OCI-LY1 (cell line): ENCODE measurements at regions not wholly inside any gene's neighbourhood (a gene's known extent, or its start where the extent isn't known, plus 50 kb on each side); places are given as distances from the start of the nearest gene placed in this dataset.

Source experiments
- H2AFZ ChIP-seq: fragments of 200-600 bp; sonication (generic), shearing (Covaris generic); 2 replicates; pipeline ENCODE4 v1.6.0; 2014; ENCODE audit warnings: antibody characterized with exemption, mild to moderate bottlenecking, low read length
- H3F3A ChIP-seq: fragments of 200-600 bp; sonication (generic), shearing (Covaris generic); 2 replicates; pipeline ENCODE4 v1.6.0; 2014; ENCODE audit warnings: mild to moderate bottlenecking, antibody characterized with exemption, low read length, moderate library complexity; ENCODE audit not compliant: insufficient read depth
- H3K27ac ChIP-seq: fragments of 200-600 bp; sonication (generic); 2 replicates; pipeline ENCODE4 v1.5.1; 2014; ENCODE audit warnings: low read length, mixed run types, mild to moderate bottlenecking, low read depth; ENCODE audit not compliant: poor library complexity, severe bottlenecking
- H3K27me3 ChIP-seq: fragments of 200-600 bp; sonication (generic); 2 replicates; pipeline ENCODE4 v1.6.0; 2014; ENCODE audit warnings: antibody characterized with exemption, mild to moderate bottlenecking, low read length, moderate library complexity; ENCODE audit not compliant: insufficient read depth
- H3K36me3 ChIP-seq: fragments of 200-600 bp; sonication (generic); 2 replicates; pipeline ENCODE4 v1.6.1; 2014; ENCODE audit warnings: mild to moderate bottlenecking, antibody characterized with exemption, low read length, moderate library complexity, mixed read lengths; ENCODE audit not compliant: insufficient read depth
- H3K4me1 ChIP-seq: fragments of 200-600 bp; sonication (generic); 2 replicates; pipeline ENCODE4 v1.5.1; 2014; ENCODE audit warnings: mild to moderate bottlenecking, low read length, moderate library complexity; ENCODE audit not compliant: insufficient read depth, severe bottlenecking
- H3K4me2 ChIP-seq: fragments of 200-600 bp; sonication (generic), shearing (Covaris generic); 2 replicates; pipeline ENCODE4 v1.6.1; 2014; ENCODE audit warnings: low read length
- H3K4me3 ChIP-seq: fragments of 200-600 bp; sonication (generic); 2 replicates; pipeline ENCODE4 v1.5.1; 2014; ENCODE audit warnings: low read length, low read depth, mild to moderate bottlenecking, mixed read lengths; ENCODE audit not compliant: poor library complexity, severe bottlenecking
- H3K79me2 ChIP-seq: fragments of 200-600 bp; shearing (Covaris generic); 2 replicates; pipeline ENCODE4 v1.6.1; 2016; ENCODE audit warnings: mixed run types, low read length, mixed read lengths; ENCODE audit not compliant: insufficient read depth
- H3K9ac ChIP-seq: fragments of 200-600 bp; sonication (generic), shearing (Covaris generic); 2 replicates; pipeline ENCODE4 v1.6.1; 2014; ENCODE audit warnings: mild to moderate bottlenecking, low read length, mixed read lengths
- H3K9me2 ChIP-seq: fragments of 200-600 bp; sonication (generic), shearing (Covaris generic); 2 replicates; pipeline ENCODE4 v1.6.1; 2014; ENCODE audit warnings: low read depth, mild to moderate bottlenecking, low read length, mixed read lengths
- H3K9me3 ChIP-seq: fragments of 200-600 bp; shearing (Covaris generic); 2 replicates; pipeline ENCODE4 v1.6.1; 2014; ENCODE audit warnings: low read length, mixed read lengths
- H4K20me1 ChIP-seq: fragments of 200-600 bp; sonication (generic), shearing (Covaris generic); 2 replicates; pipeline ENCODE4 v1.6.0; 2016; ENCODE audit warnings: mild to moderate bottlenecking, low read length; ENCODE audit not compliant: insufficient read depth
- EZH2 ChIP-seq: fragments of 200-600 bp; sonication (generic), shearing (Covaris generic); IDR thresholded peaks from 2 replicates; pipeline ENCODE4 v1.8.0; 2017; ENCODE audit warnings: borderline replicate concordance, mixed run types, mild to moderate bottlenecking, antibody characterized with exemption, low read length, moderate library complexity, mixed read lengths
- TF ChIP-seq, protein P1 (sequence below): fragments of 200-600 bp; sonication (generic), shearing (Covaris generic); IDR thresholded peaks from 2 replicates; pipeline ENCODE4 v1.5.1; 2017; ENCODE audit warnings: mild to moderate bottlenecking, antibody characterized with exemption, low read length, moderate library complexity, mixed read lengths

DNA sequence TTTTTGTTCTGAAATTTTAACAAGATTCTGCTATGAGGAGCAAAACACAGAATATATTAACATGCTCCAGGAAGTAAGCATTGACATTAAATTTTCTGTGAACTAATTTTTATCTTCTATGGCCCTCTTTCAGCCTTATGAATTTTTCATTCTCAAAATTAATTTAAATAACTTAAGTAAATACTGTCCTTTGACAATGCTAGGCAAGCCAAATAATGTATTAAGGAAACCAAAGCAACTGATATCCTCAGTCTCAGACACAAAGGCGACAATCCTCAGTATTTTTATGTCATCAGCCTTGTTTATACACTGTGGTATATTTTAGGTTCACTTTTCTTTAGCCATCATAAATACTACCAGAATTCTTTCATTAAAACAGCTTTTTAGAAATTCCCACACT, 159.8 kb downstream of the CGGBP1 start:
- Histone ChIP-seq H3K36me3 (no peaks in the 10 kb centered on the region), H3K27ac (no peak overlapping the region)

DNA sequence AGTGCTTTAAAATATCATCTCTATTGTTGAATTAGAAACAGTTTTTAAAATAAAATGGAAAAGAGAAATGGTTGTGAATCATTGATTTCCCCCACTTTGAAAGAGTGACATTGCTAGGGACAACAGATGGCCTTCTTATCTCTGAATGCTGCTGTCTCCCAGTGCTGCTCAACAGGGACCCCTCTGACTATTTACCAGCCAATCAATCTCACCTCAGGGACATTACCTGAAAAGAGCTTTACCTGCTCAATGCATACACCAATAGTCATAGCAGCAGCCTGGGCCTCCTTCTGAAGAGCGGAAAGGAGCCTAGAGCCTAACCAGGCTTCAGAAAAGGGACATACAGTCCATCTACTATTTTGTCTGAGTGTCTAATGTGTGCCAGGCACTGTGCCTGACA, 162.8 kb downstream of the CGGBP1 start:
- Histone ChIP-seq H3K4me2 (no peak overlapping the region), H3K27ac (no peak overlapping the region), H3K36me3 (no peaks in the 10 kb centered on the region), H3K79me2 (no peaks in the 10 kb centered on the region), H4K20me1 (no peaks in the 10 kb centered on the region), H3K9me3 (no peaks in the 10 kb centered on the region), H3K4me3 (no peak overlapping the region), H3K9me2 (no peaks in the 10 kb centered on the region), H3K9ac (no peak overlapping the region), H3F3A (no peaks in the 10 kb centered on the region), H3K27me3 (no peaks in the 10 kb centered on the region), H2AFZ (no peak overlapping the region), H3K4me1 (no peaks in the 10 kb centered on the region)
- TF ChIP-seq, protein P1, sequence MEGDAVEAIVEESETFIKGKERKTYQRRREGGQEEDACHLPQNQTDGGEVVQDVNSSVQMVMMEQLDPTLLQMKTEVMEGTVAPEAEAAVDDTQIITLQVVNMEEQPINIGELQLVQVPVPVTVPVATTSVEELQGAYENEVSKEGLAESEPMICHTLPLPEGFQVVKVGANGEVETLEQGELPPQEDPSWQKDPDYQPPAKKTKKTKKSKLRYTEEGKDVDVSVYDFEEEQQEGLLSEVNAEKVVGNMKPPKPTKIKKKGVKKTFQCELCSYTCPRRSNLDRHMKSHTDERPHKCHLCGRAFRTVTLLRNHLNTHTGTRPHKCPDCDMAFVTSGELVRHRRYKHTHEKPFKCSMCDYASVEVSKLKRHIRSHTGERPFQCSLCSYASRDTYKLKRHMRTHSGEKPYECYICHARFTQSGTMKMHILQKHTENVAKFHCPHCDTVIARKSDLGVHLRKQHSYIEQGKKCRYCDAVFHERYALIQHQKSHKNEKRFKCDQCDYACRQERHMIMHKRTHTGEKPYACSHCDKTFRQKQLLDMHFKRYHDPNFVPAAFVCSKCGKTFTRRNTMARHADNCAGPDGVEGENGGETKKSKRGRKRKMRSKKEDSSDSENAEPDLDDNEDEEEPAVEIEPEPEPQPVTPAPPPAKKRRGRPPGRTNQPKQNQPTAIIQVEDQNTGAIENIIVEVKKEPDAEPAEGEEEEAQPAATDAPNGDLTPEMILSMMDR = no peak
- TF ChIP-seq EZH2 = no peak

More for the DNA sequence above, 159.8 kb downstream of the CGGBP1 start:
- Histone ChIP-seq H2AFZ (no peak overlapping the region), H3K9ac (no peak overlapping the region), H3K4me2 (no peak overlapping the region), H3K9me2 (no peaks in the 10 kb centered on the region), H4K20me1 (no peaks in the 10 kb centered on the region), H3K27me3 (no peaks in the 10 kb centered on the region), H3K79me2 (no peaks in the 10 kb centered on the region), H3K4me3 (no peak overlapping the region), H3K4me1 (no peaks in the 10 kb centered on the region), H3K9me3 (no peaks in the 10 kb centered on the region), H3F3A (no peaks in the 10 kb centered on the region)
- TF ChIP-seq, protein P1 = no peak
- TF ChIP-seq EZH2 = no peak

DNA sequence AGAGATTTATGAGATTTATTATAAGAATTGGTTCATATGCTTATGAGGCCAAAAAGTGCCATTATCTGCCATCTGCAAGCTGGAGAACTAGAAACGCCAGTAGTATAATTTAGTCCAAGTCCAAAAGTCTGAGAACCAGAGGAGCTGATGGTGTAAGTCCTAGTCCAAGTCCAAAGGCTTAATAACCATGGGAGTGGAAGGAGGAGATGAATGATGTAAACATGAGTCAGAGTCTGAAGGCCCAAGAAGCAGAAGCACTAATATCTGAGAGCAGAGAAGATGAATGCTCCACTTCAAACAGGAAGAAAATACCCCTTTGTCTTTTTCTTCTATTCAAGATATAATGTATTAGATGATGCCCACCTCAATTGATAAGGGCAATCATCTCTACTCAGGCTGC, 185.7 kb downstream of the CGGBP1 start:
- H4K20me1 ChIP-seq = no peaks in the 10 kb centered on the region
- no peak overlapping the region for H3K4me2 ChIP-seq
- H3K27ac ChIP-seq = no peak overlapping the region
- no peaks in the 10 kb centered on the region for H3K4me1 ChIP-seq
- H3K9me3 ChIP-seq = 0 out of 2 replicates have a peak, but pooled peaks cover 3% of the 10 kb centered on the region
- no peaks in the 10 kb centered on the region for H3K36me3 ChIP-seq
- no peak overlapping the region for H3K4me3 ChIP-seq
- no peaks in the 10 kb centered on the region for H3F3A ChIP-seq
- H3K9me2 ChIP-seq = no peaks in the 10 kb centered on the region
- no peak overlapping the region for H2AFZ ChIP-seq
- no peaks in the 10 kb centered on the region for H3K27me3 ChIP-seq
- TF ChIP-seq, protein P1 = no peak
- TF ChIP-seq EZH2 = no peak
- no peak overlapping the region for H3K9ac ChIP-seq
- no peaks in the 10 kb centered on the region for H3K79me2 ChIP-seq
